ENCODE measurements at regions not wholly inside any gene's neighbourhood (a gene's known extent, or its start where the extent isn't known, plus 50 kb on each side); places are given as distances from the start of the nearest gene placed in this dataset.

GRCh38 chr1:172980971-172981370 lies 69.8 kb downstream of the TNFSF18 start:
- peaks cover 20% of the 10 kb centered on the region for H3K27me3 ChIP-seq (ENCODE audit: insufficient read depth, low read depth, severe bottlenecking)
- no peaks in the 10 kb centered on the region for H3K9me3 ChIP-seq (ENCODE audit: severe bottlenecking)
- H3K27ac ChIP-seq = no peak overlapping the region
- no peak for TF ChIP-seq CTCF (IDR thresholded peaks at IDR 0.05; ENCODE audit: low read depth, low read length)
- no peaks in the 10 kb centered on the region for H3K36me3 ChIP-seq
- no peak overlapping the region for H3K4me3 ChIP-seq (ENCODE audit: low read depth, low read length)
- DNase-seq = no peak

All from WERI-Rb-1 (cell line).